ENCODE measurements at regions not wholly inside any gene's neighbourhood (a gene's known extent, or its start where the extent isn't known, plus 50 kb on each side); places are given as distances from the start of the nearest gene placed in this dataset.
A peak's percentile ranks its signal among the peaks of the same experiment; 100 is the strongest.

GRCh38 chr5:103821361-103821760 lies 258.8 kb upstream of the NUDT12 start:
- no peak overlapping the region for H3K27ac ChIP-seq (ENCODE audit: low read depth in 2 of 2, low read length in 2 of 2)
- no peaks in the 10 kb centered on the region for H3K36me3 ChIP-seq (ENCODE audit: control insufficient read depth in 2 of 3, insufficient read depth in 3 of 3, low read length in 3 of 3)
- no peaks in the 10 kb centered on the region for H3K27me3 ChIP-seq (ENCODE audit: control insufficient read depth, insufficient read depth, low read length)
- H3K4me1 ChIP-seq (ENCODE audit: control insufficient read depth in 2 of 3, insufficient read depth in 2 of 3, low read depth in 1 of 3, low read length in 3 of 3): no peaks in the 10 kb centered on the region
- intact Hi-C loops (cut with DNase I): no loop called here
- H3K9ac ChIP-seq (ENCODE audit: low read length in 3 of 3): no peak overlapping the region
- H3K4me3 ChIP-seq (ENCODE audit: low read length in 3 of 3): no peak overlapping the region
- no peak for FAIRE-seq
- DNase-seq: no peak
- TF ChIP-seq CTCF (IDR thresholded peaks at IDR 0.05; ENCODE audit: borderline replicate concordance, extremely low read depth, insufficient read depth): no peak
- no peaks in the 10 kb centered on the region for H3K9me3 ChIP-seq (ENCODE audit: control insufficient read depth in 2 of 3, insufficient read depth in 1 of 3, low read length in 3 of 3)

GRCh38 chr5:103808464-103809106 lies 246.0 kb upstream of the NUDT12 start:
- Histone ChIP-seq H3K36me3 (ENCODE audit: control insufficient read depth in 2 of 3, insufficient read depth in 3 of 3, low read length in 3 of 3) (no peaks in the 10 kb centered on the region), H3K9me3 (ENCODE audit: control insufficient read depth in 2 of 3, insufficient read depth in 1 of 3, low read length in 3 of 3) (no peaks in the 10 kb centered on the region), H3K4me3 (ENCODE audit: low read length in 3 of 3) (no peak overlapping the region), H3K27ac (ENCODE audit: low read depth in 2 of 2, low read length in 2 of 2) (no peak overlapping the region), H3K27me3 (ENCODE audit: control insufficient read depth, insufficient read depth, low read length) (no peaks in the 10 kb centered on the region), H3K9ac (ENCODE audit: low read length in 3 of 3) (no peak overlapping the region), H3K4me1 (ENCODE audit: control insufficient read depth in 2 of 3, insufficient read depth in 2 of 3, low read depth in 1 of 3, low read length in 3 of 3) (no peaks in the 10 kb centered on the region)
- peak in 4 of 5 donors; percentile 39 to 68 (median 56) for DNase-seq
- peak; percentile 89 for TF ChIP-seq CTCF (IDR thresholded peaks at IDR 0.05; ENCODE audit: borderline replicate concordance, extremely low read depth, insufficient read depth)
- FAIRE-seq: peak; percentile 17
- intact Hi-C loops (cut with DNase I): no loop called here

- DNase-seq (no peak), FAIRE-seq (no peak)
- Histone ChIP-seq H3K27ac (ENCODE audit: low read depth in 2 of 2, low read length in 2 of 2) (no peak overlapping the region), H3K9me3 (ENCODE audit: control insufficient read depth in 2 of 3, insufficient read depth in 1 of 3, low read length in 3 of 3) (no peaks in the 10 kb centered on the region), H3K4me3 (ENCODE audit: low read length in 3 of 3) (no peak overlapping the region), H3K27me3 (ENCODE audit: control insufficient read depth, insufficient read depth, low read length) (no peaks in the 10 kb centered on the region), H3K4me1 (ENCODE audit: control insufficient read depth in 2 of 3, insufficient read depth in 2 of 3, low read depth in 1 of 3, low read length in 3 of 3) (no peaks in the 10 kb centered on the region), H3K36me3 (ENCODE audit: control insufficient read depth in 2 of 3, insufficient read depth in 3 of 3, low read length in 3 of 3) (no peaks in the 10 kb centered on the region), H3K9ac (ENCODE audit: low read length in 3 of 3) (no peak overlapping the region)
- no peak for TF ChIP-seq CTCF (IDR thresholded peaks at IDR 0.05; ENCODE audit: borderline replicate concordance, extremely low read depth, insufficient read depth)
- intact Hi-C loops (cut with DNase I): no loop called here
Measured at GRCh38 chr5:103804711-103805110, 242.1 kb upstream of the NUDT12 start.

- FAIRE-seq (no peak), DNase-seq (no peak)
- intact Hi-C loops (cut with DNase I): no loop called here
- H3K27me3 ChIP-seq (ENCODE audit: control insufficient read depth, insufficient read depth, low read length): no peaks in the 10 kb centered on the region
- H3K9ac ChIP-seq (ENCODE audit: low read length in 3 of 3): no peak overlapping the region
- no peak overlapping the region for H3K4me3 ChIP-seq (ENCODE audit: low read length in 3 of 3)
- H3K27ac ChIP-seq (ENCODE audit: low read depth in 2 of 2, low read length in 2 of 2): no peak overlapping the region
- no peaks in the 10 kb centered on the region for H3K4me1 ChIP-seq (ENCODE audit: control insufficient read depth in 2 of 3, insufficient read depth in 2 of 3, low read depth in 1 of 3, low read length in 3 of 3)
- TF ChIP-seq CTCF (IDR thresholded peaks at IDR 0.05; ENCODE audit: borderline replicate concordance, extremely low read depth, insufficient read depth): no peak
- H3K36me3 ChIP-seq (ENCODE audit: control insufficient read depth in 2 of 3, insufficient read depth in 3 of 3, low read length in 3 of 3): no peaks in the 10 kb centered on the region
- no peaks in the 10 kb centered on the region for H3K9me3 ChIP-seq (ENCODE audit: control insufficient read depth in 2 of 3, insufficient read depth in 1 of 3, low read length in 3 of 3)
Measured at GRCh38 chr5:103801681-103802080, 239.1 kb upstream of the NUDT12 start.
